ENCODE measurements at regions not wholly inside any gene's neighbourhood (a gene's known extent, or its start where the extent isn't known, plus 50 kb on each side); places are given as distances from the start of the nearest gene placed in this dataset.

- Mint-ChIP-seq H3K27me3 (no peaks in the 10 kb centered on the region), H3K4me1 (ENCODE audit: low read depth) (no peaks in the 10 kb centered on the region), H3K9me3 (ENCODE audit: low read depth) (peaks cover 33% of the 10 kb centered on the region), H3K36me3 (ENCODE audit: insufficient read depth) (no peaks in the 10 kb centered on the region), H3K4me3 (ENCODE audit: low read depth) (no peak overlapping the region), H3K27ac (no peak overlapping the region)
- TF ChIP-seq, protein P1, sequence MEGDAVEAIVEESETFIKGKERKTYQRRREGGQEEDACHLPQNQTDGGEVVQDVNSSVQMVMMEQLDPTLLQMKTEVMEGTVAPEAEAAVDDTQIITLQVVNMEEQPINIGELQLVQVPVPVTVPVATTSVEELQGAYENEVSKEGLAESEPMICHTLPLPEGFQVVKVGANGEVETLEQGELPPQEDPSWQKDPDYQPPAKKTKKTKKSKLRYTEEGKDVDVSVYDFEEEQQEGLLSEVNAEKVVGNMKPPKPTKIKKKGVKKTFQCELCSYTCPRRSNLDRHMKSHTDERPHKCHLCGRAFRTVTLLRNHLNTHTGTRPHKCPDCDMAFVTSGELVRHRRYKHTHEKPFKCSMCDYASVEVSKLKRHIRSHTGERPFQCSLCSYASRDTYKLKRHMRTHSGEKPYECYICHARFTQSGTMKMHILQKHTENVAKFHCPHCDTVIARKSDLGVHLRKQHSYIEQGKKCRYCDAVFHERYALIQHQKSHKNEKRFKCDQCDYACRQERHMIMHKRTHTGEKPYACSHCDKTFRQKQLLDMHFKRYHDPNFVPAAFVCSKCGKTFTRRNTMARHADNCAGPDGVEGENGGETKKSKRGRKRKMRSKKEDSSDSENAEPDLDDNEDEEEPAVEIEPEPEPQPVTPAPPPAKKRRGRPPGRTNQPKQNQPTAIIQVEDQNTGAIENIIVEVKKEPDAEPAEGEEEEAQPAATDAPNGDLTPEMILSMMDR (IDR thresholded peaks at IDR 0.05; ENCODE audit: unreplicated experiment), result no peak
- DNase-seq (ENCODE audit: low spot score, unreplicated experiment), result no peak
Observed at GRCh38 chr14:54147282-54147681, 190.7 kb upstream of the BMP4 start.

GRCh38 chr14:54147758-54148157 lies 191.1 kb upstream of the BMP4 start:
- no peak for DNase-seq (ENCODE audit: low spot score, unreplicated experiment)
- Mint-ChIP-seq H3K4me3 (ENCODE audit: low read depth) (no peak overlapping the region), H3K27me3 (no peaks in the 10 kb centered on the region), H3K27ac (no peak overlapping the region), H3K9me3 (ENCODE audit: low read depth) (peaks cover 33% of the 10 kb centered on the region), H3K36me3 (ENCODE audit: insufficient read depth) (no peaks in the 10 kb centered on the region), H3K4me1 (ENCODE audit: low read depth) (no peaks in the 10 kb centered on the region)
- TF ChIP-seq, protein P1 (IDR thresholded peaks at IDR 0.05; ENCODE audit: unreplicated experiment), result no peak

DNA sequence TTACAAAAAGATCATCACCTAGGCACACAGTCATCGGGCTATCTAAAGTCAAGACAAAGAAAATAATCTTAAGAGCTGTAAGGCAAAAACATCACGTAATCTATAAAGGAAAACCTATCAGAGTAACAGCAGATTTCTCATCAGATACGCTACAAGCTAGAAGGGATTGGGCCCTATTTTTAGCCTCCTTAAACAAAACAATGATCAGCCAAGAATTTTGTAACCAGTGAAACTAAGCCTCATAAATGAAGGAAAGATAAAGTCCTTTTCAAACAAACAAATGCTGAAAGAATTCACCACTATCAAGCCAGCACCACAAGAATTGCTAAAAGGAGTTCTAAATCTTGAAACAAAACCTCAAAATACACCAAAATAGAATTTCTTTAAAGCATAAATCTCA lies 191.6 kb upstream of the BMP4 start:
- H3K36me3 Mint-ChIP-seq (ENCODE audit: insufficient read depth), result no peaks in the 10 kb centered on the region
- no peak for DNase-seq (ENCODE audit: low spot score, unreplicated experiment)
- TF ChIP-seq, protein P1 (IDR thresholded peaks at IDR 0.05; ENCODE audit: unreplicated experiment), result no peak
- peaks cover 33% of the 10 kb centered on the region for H3K9me3 Mint-ChIP-seq (ENCODE audit: low read depth)
- H3K4me3 Mint-ChIP-seq (ENCODE audit: low read depth), result no peak overlapping the region
- no peaks in the 10 kb centered on the region for H3K27me3 Mint-ChIP-seq
- no peaks in the 10 kb centered on the region for H3K4me1 Mint-ChIP-seq (ENCODE audit: low read depth)
- no peak overlapping the region for H3K27ac Mint-ChIP-seq

DNA sequence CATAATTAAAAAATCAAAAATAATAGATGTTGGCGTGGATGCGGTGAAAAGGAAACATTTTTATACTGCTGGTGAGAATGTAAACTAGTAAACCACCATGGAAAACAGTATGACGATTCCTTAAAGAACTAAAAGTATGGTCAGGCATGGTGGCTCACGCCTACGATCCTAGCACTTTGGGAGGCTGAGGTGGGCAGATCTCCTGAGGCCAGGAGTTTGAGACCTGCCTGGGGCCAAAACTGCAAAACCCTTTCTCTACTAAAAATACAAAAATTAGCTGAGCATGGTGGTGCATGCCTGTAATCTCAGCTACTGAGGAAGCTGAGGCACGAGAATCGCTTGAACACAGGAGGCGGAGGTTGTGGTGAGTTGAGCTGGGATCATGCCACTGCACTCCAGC lies 195.7 kb upstream of the BMP4 start:
- H3K27me3 Mint-ChIP-seq, result no peaks in the 10 kb centered on the region
- H3K27ac Mint-ChIP-seq, result no peak overlapping the region
- no peaks in the 10 kb centered on the region for H3K4me1 Mint-ChIP-seq (ENCODE audit: low read depth)
- TF ChIP-seq, protein P1 (IDR thresholded peaks at IDR 0.05; ENCODE audit: unreplicated experiment), result no peak
- DNase-seq (ENCODE audit: low spot score, unreplicated experiment), result no peak
- H3K4me3 Mint-ChIP-seq (ENCODE audit: low read depth), result no peak overlapping the region
- no peaks in the 10 kb centered on the region for H3K36me3 Mint-ChIP-seq (ENCODE audit: insufficient read depth)
- H3K9me3 Mint-ChIP-seq (ENCODE audit: low read depth), result peaks cover 31% of the 10 kb centered on the region

DNA sequence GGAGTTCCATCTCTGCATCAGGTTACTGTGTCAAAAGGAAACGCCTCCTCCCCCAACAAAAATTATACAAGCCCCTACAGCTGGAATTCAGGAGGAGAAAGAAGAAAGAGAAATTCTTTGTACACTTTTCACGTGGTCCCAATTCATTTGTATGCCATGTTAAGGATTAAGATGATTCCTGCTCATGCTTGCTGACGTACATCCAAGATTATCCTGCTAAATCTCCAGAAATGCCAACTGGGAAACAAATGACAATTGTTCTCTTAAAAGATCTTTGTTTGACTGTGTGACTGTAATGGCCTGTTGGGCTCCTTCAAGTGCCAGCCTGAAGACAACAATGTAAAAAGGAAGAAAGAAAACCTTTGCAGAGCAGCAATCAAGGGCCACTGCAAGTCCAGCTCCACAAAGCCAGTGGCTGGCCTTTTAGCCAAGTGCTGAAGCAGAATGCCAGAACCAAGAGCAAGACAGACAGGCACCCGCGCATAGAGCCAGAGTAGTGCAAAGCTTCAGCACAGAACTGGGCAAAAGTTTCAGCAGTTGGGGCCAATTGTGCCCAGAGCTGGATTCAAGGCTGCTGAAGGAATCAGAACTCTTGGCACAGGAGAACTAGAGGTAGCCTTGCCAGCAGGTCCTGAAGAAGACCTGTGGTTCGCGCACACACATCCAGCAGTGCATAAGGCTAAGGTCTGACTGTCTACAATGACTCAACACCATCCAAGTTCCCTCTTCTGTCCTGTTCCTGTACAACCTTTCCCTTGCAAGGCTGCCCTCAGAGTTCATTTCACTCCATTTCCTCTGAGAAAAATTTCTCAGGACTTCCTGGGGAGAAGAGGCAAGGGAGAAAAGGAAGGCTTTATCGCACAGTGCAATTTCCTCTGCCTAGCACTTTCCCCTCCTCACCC lies 209.7 kb upstream of the BMP4 start:
- Mint-ChIP-seq H3K27ac (no peak overlapping the region), H3K4me1 (ENCODE audit: low read depth) (peaks cover 2% of the 10 kb centered on the region), H3K36me3 (ENCODE audit: insufficient read depth) (no peaks in the 10 kb centered on the region), H3K27me3 (peaks cover 3% of the 10 kb centered on the region), H3K4me3 (ENCODE audit: low read depth) (no peak overlapping the region), H3K9me3 (ENCODE audit: low read depth) (no peaks in the 10 kb centered on the region)
- DNase-seq (ENCODE audit: low spot score, unreplicated experiment), result no peak
- TF ChIP-seq, protein P1 (IDR thresholded peaks at IDR 0.05; ENCODE audit: unreplicated experiment), result no peak

Measured in progenitor cell of endocrine pancreas (in vitro differentiated cells).